ENCODE measurements at regions not wholly inside any gene's neighbourhood (a gene's known extent, or its start where the extent isn't known, plus 50 kb on each side); places are given as distances from the start of the nearest gene placed in this dataset.
A peak's percentile ranks its signal among the peaks of the same experiment; 100 is the strongest.

DNA sequence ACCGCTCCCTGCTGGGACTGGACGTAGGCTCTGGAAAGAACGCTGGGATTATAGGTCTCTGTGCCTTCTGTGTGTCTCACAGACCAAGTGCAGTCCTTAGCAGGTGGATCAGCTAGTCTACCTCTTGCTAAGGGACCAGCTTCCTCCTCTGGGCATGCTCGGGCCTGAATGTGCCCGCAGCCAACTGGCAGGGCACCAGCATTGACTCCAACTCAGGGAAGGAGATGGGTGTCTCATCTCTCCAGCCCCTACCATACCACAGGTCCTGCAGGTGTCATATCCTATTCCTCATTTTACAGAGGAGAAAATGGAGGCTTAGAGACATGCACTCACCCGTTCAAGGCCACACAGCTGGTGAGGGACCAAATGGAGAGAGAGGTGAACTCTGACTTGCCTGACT, 340.2 kb downstream of the PTPRU start:
- TF ChIP-seq EZH2 (IDR thresholded peaks at IDR 0.05; ENCODE audit: low read length), result no peak
- TF ChIP-seq, protein P1, sequence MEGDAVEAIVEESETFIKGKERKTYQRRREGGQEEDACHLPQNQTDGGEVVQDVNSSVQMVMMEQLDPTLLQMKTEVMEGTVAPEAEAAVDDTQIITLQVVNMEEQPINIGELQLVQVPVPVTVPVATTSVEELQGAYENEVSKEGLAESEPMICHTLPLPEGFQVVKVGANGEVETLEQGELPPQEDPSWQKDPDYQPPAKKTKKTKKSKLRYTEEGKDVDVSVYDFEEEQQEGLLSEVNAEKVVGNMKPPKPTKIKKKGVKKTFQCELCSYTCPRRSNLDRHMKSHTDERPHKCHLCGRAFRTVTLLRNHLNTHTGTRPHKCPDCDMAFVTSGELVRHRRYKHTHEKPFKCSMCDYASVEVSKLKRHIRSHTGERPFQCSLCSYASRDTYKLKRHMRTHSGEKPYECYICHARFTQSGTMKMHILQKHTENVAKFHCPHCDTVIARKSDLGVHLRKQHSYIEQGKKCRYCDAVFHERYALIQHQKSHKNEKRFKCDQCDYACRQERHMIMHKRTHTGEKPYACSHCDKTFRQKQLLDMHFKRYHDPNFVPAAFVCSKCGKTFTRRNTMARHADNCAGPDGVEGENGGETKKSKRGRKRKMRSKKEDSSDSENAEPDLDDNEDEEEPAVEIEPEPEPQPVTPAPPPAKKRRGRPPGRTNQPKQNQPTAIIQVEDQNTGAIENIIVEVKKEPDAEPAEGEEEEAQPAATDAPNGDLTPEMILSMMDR (optimal IDR thresholded peaks at IDR 0.05 in 1 of 3, IDR thresholded peaks at IDR 0.05 in 1 of 3, conservative IDR thresholded peaks at IDR 0.05 in 1 of 3; ENCODE audit: extremely low read depth in 1 of 3, insufficient read depth in 2 of 3, low read length in 3 of 3), result no peak
- Histone ChIP-seq H3K27me3 (ENCODE audit: control insufficient read depth, extremely low read depth, insufficient read depth, low read length) (no peaks in the 10 kb centered on the region), H4K20me1 (ENCODE audit: control insufficient read depth, extremely low read depth, insufficient read depth, low read length) (no peaks in the 10 kb centered on the region), H3K36me3 (ENCODE audit: control insufficient read depth in 2 of 2, extremely low read depth in 1 of 2, insufficient read depth in 2 of 2, low read length in 2 of 2) (no peaks in the 10 kb centered on the region), H3K79me2 (ENCODE audit: control insufficient read depth, insufficient read depth, low read length) (no peaks in the 10 kb centered on the region), H3K9me3 (ENCODE audit: control insufficient read depth, low read depth, low read length) (no peaks in the 10 kb centered on the region), H3K27ac (ENCODE audit: control insufficient read depth, insufficient read depth, low read length) (no peak overlapping the region), H3K4me3 (ENCODE audit: control insufficient read depth in 2 of 3, extremely low read depth in 1 of 3, insufficient read depth in 2 of 3, low read depth in 1 of 3, low read length in 3 of 3) (no peak overlapping the region), H3K9me1 (ENCODE audit: control insufficient read depth, extremely low read depth, insufficient read depth, low read length) (no peaks in the 10 kb centered on the region), H3K4me1 (ENCODE audit: control insufficient read depth, extremely low read depth, insufficient read depth, low read length) (peaks cover 45% of the 10 kb centered on the region), H3K4me2 (ENCODE audit: control insufficient read depth, extremely low read depth, insufficient read depth, low read depth, low read length) (peak overlapping the region; percentile 1), H2AFZ (ENCODE audit: control insufficient read depth, low read length) (no peak overlapping the region), H3K9ac (ENCODE audit: control insufficient read depth, extremely low read depth, insufficient read depth, low read length) (no peak overlapping the region)
- dilution Hi-C loops (cut with MboI; ENCODE audit: extremely low pct_ligation_motif_present, low sequenced_read_pairs), result no loop called here
- FAIRE-seq (peak; percentile 99), DNase-seq (ENCODE audit: low read depth, low spot score) (peak; percentile 91)

- peaks cover 46% of the 10 kb centered on the region for H3K4me1 ChIP-seq (ENCODE audit: control insufficient read depth, extremely low read depth, insufficient read depth, low read length)
- H3K4me3 ChIP-seq (ENCODE audit: control insufficient read depth in 2 of 3, extremely low read depth in 1 of 3, insufficient read depth in 2 of 3, low read depth in 1 of 3, low read length in 3 of 3), result no peak overlapping the region
- no peak for TF ChIP-seq EZH2 (IDR thresholded peaks at IDR 0.05; ENCODE audit: low read length)
- TF ChIP-seq, protein P1 (optimal IDR thresholded peaks at IDR 0.05 in 1 of 3, IDR thresholded peaks at IDR 0.05 in 1 of 3, conservative IDR thresholded peaks at IDR 0.05 in 1 of 3; ENCODE audit: extremely low read depth in 1 of 3, insufficient read depth in 2 of 3, low read length in 3 of 3), result no peak
- H2AFZ ChIP-seq (ENCODE audit: control insufficient read depth, low read length), result no peak overlapping the region
- no peaks in the 10 kb centered on the region for H3K9me3 ChIP-seq (ENCODE audit: control insufficient read depth, low read depth, low read length)
- H3K36me3 ChIP-seq (ENCODE audit: control insufficient read depth in 2 of 2, extremely low read depth in 1 of 2, insufficient read depth in 2 of 2, low read length in 2 of 2), result no peaks in the 10 kb centered on the region
- H3K9me1 ChIP-seq (ENCODE audit: control insufficient read depth, extremely low read depth, insufficient read depth, low read length), result peaks cover 1% of the 10 kb centered on the region
- no peaks in the 10 kb centered on the region for H3K79me2 ChIP-seq (ENCODE audit: control insufficient read depth, insufficient read depth, low read length)
- no peak overlapping the region for H3K4me2 ChIP-seq (ENCODE audit: control insufficient read depth, extremely low read depth, insufficient read depth, low read depth, low read length)
- no peaks in the 10 kb centered on the region for H3K27me3 ChIP-seq (ENCODE audit: control insufficient read depth, extremely low read depth, insufficient read depth, low read length)
- peak; percentile 13 for FAIRE-seq
- dilution Hi-C loops (cut with MboI; ENCODE audit: extremely low pct_ligation_motif_present, low sequenced_read_pairs), result no loop called here
- no peak overlapping the region for H3K9ac ChIP-seq (ENCODE audit: control insufficient read depth, extremely low read depth, insufficient read depth, low read length)
- H3K27ac ChIP-seq (ENCODE audit: control insufficient read depth, insufficient read depth, low read length), result no peak overlapping the region
- no peaks in the 10 kb centered on the region for H4K20me1 ChIP-seq (ENCODE audit: control insufficient read depth, extremely low read depth, insufficient read depth, low read length)
- DNase-seq (ENCODE audit: low read depth, low spot score), result no peak
Measured at GRCh38 chr1:29575826-29576225, 339.5 kb downstream of the PTPRU start.

Measured in keratinocyte (primary cell).